HepG2 (cell line): ENCODE measurements at regions not wholly inside any gene's neighbourhood (a gene's known extent, or its start where the extent isn't known, plus 50 kb on each side); places are given as distances from the start of the nearest gene placed in this dataset.

Experiments
- ATAC-seq: fragments of 200-7000 bp; cut with Tn5 transposase; 3 replicates; pipeline ENCODE4 v1.9.1; 2020; ENCODE audit warnings: mild to moderate bottlenecking, moderate library complexity
- BruUV-seq: library from RNA; stranded (reverse); fragments of 400-500 nt; replicated peaks from 2 replicates; lab custom pipeline; 2021; lab: Mats Ljungman, UMichigan
- CTCF ChIA-PET: fragments of 300-600 bp; formaldehyde crosslinking; extraction: SDS; loops from one replicate; lab custom pipeline; 2021; ENCODE audit warnings: low total read pairs, inconsistent platforms, low intra/inter-chr PET ratio; lab: Yijun Ruan, JAX
- POLR2A ChIA-PET: fragments of 350-600 bp; sonication (Branson Sonifier 250); formaldehyde crosslinking; loops from one replicate; lab custom pipeline; 2020; ENCODE audit warnings: antibody characterized with exemption, inconsistent platforms; lab: Yijun Ruan, JAX
- DNase-seq: peaks from one replicate; pipeline ENCODE4 v3.0.0-alpha.2; 2015; ENCODE audit warnings: low spot score
- FAIRE-seq: peaks from 3 replicates; lab custom pipeline; 2011; peaks lifted over from hg19 to GRCh38; lab: Jason Lieb, UNC
- H2AFZ ChIP-seq: one replicate; pipeline ENCODE4 v1.6.1; 2011; ENCODE audit warnings: low read length, inconsistent platforms
- H3K27ac ChIP-seq: fragments of 300-600 bp; 3 replicates; pipeline ENCODE4 v1.8.0; 2011; ENCODE audit warnings: mixed run types, mild to moderate bottlenecking, mixed read lengths, low read length, inconsistent platforms; ENCODE audit not compliant: insufficient read depth; ENCODE audit errors: extremely low read length
- H3K27me3 ChIP-seq, 2 experiments: fragments of 200-600 bp in 1 of 2; 2 replicates in 1 of 2; 3 replicates in 1 of 2; pipeline versions ENCODE4 v1.6.0 to v1.8.0; 2011; ENCODE audit warnings: low read length in 2 of 2, mild to moderate bottlenecking in 2 of 2, moderate library complexity in 2 of 2, inconsistent platforms in 1 of 2; ENCODE audit not compliant: insufficient read depth in 2 of 2, control insufficient read depth in 1 of 2
- H3K36me3 ChIP-seq, 2 experiments: fragments of 200-600 bp in 1 of 2; replicated peaks in 1 of 2; 2 replicates in 1 of 2; 3 replicates in 1 of 2; pipeline versions ENCODE4 v1.5.1 to v1.8.0; 2011; ENCODE audit warnings: low read length in 2 of 2, inconsistent platforms in 1 of 2; ENCODE audit not compliant: insufficient read depth in 2 of 2, control insufficient read depth in 1 of 2
- H3K4me1 ChIP-seq: 2 replicates; pipeline ENCODE4 v1.5.1; 2012; ENCODE audit warnings: low read length, inconsistent platforms; ENCODE audit not compliant: insufficient read depth
- H3K4me2 ChIP-seq: 2 replicates; pipeline ENCODE4 v1.6.0; 2011; ENCODE audit warnings: low read depth, low read length, inconsistent platforms
- H3K4me3 ChIP-seq, 3 experiments: fragments of 200-600 bp in 1 of 3; sonication (generic), shearing (Covaris generic) in 1 of 3; replicated peaks in 1 of 3; 2 replicates each; pipeline ENCODE4 v1.5.1; 2011 to 2016; ENCODE audit warnings: low read length in 3 of 3, inconsistent platforms in 2 of 3, low read depth in 2 of 3, mild to moderate bottlenecking in 2 of 3, control low read depth in 1 of 3, mixed read lengths in 1 of 3; ENCODE audit not compliant: insufficient read depth in 1 of 3
- H3K79me2 ChIP-seq: one replicate; pipeline ENCODE4 v1.6.1; 2011; ENCODE audit warnings: low read length, inconsistent platforms; ENCODE audit not compliant: insufficient read depth
- H3K9ac ChIP-seq: 2 replicates; pipeline ENCODE4 v1.6.0; 2011; ENCODE audit warnings: mild to moderate bottlenecking, low read depth, low read length, inconsistent platforms; ENCODE audit not compliant: insufficient read depth
- H3K9me3 ChIP-seq: 2 replicates; pipeline ENCODE4 v1.5.1; 2012; ENCODE audit warnings: mild to moderate bottlenecking, low read length
- H4K20me1 ChIP-seq: 2 replicates; pipeline ENCODE4 v1.6.0; 2011; ENCODE audit warnings: inconsistent platforms, mild to moderate bottlenecking, low read length, moderate library complexity; ENCODE audit not compliant: insufficient read depth
- CEBPB ChIP-seq: IDR thresholded peaks from 2 replicates; pipeline ENCODE4 v1.6.1; 2011; ENCODE audit warnings: low read depth, low read length, improper control_type of control experiment, borderline replicate concordance
- EEA1 ChIP-seq: sonication (generic); formaldehyde crosslinking; IDR thresholded peaks from 2 replicates; pipeline ENCODE4 v1.5.1; 2020; ENCODE audit warnings: mild to moderate bottlenecking, missing genetic modification reagents, borderline replicate concordance
- FOSL2 ChIP-seq: sonication (generic); formaldehyde crosslinking; IDR thresholded peaks from 2 replicates; pipeline ENCODE4 v1.4.0; 2020; ENCODE audit warnings: missing genetic modification reagents
- NFE2 ChIP-seq: sonication (generic); formaldehyde crosslinking; IDR thresholded peaks from 2 replicates; pipeline ENCODE4 v1.4.0; 2020; ENCODE audit warnings: missing genetic modification reagents
- PHF21A ChIP-seq: sonication (generic); formaldehyde crosslinking; IDR thresholded peaks from 2 replicates; pipeline ENCODE4 v1.5.0; 2020; ENCODE audit warnings: mild to moderate bottlenecking, missing genetic modification reagents
- SALL1 ChIP-seq: sonication (generic); formaldehyde crosslinking; IDR thresholded peaks from 2 replicates; pipeline ENCODE4 v1.8.0; 2022; ENCODE audit warnings: mild to moderate bottlenecking, missing genetic modification reagents
- SNRNP70 ChIP-seq: fragments of 200-400 bp; formaldehyde crosslinking; IDR thresholded peaks from 2 replicates; pipeline ENCODE4 v1.6.1; 2017; ENCODE audit warnings: mild to moderate bottlenecking, low read depth, low read length, moderate library complexity
- SPEN ChIP-seq: sonication (generic); formaldehyde crosslinking; IDR thresholded peaks from 2 replicates; pipeline ENCODE4 v1.5.1; 2020; ENCODE audit warnings: low read depth, mild to moderate bottlenecking, missing genetic modification reagents
- ZNF746 ChIP-seq: sonication (generic); formaldehyde crosslinking; IDR thresholded peaks from 2 replicates; pipeline ENCODE4 v1.8.0; 2022; ENCODE audit warnings: mild to moderate bottlenecking, missing genetic modification reagents
- ZNF790 ChIP-seq: sonication (generic); formaldehyde crosslinking; IDR thresholded peaks from 2 replicates; pipeline ENCODE4 v1.8.0; 2022; ENCODE audit warnings: missing genetic modification reagents, mild to moderate bottlenecking, borderline replicate concordance
- WGBS: methylation state at CpG from one replicate; pipeline ENCODE4 v1.1.6; 2017; ENCODE audit warnings: low lambda C conversion rate; 5-methylcytosine and 5-hydroxymethylcytosine counted together
- in situ Hi-C: cut with HindIII; loops from 2 replicates; pipeline ENCODE4 v1.10.0; 2017; ENCODE audit warnings: low pct_unique_long_range_greater_than_20kb; ENCODE audit not compliant: extremely low pct_ligation_motif_present
- intact Hi-C: fragments of 100-400 bp; cut with micrococcal nuclease; formaldehyde crosslinking; loops from one replicate; pipeline ENCODE4 v1.10.0; 2022; ENCODE audit not compliant: unreplicated experiment
- TF ChIP-seq, protein P1 (sequence below): IDR thresholded peaks from 2 replicates; pipeline ENCODE4 v1.6.1; 2012; ENCODE audit warnings: inconsistent platforms
- TF ChIP-seq, protein P2 (sequence below): sonication (generic); formaldehyde crosslinking; IDR thresholded peaks from 2 replicates; pipeline ENCODE4 v1.4.0; 2020; ENCODE audit warnings: mild to moderate bottlenecking, missing genetic modification reagents
- TF ChIP-seq, protein P3 (sequence below): sonication (generic); formaldehyde crosslinking; conservative IDR thresholded peaks from 2 replicates; pipeline ENCODE4 v1.8.0; 2022; ENCODE audit warnings: low read depth, missing genetic modification reagents

DNA sequence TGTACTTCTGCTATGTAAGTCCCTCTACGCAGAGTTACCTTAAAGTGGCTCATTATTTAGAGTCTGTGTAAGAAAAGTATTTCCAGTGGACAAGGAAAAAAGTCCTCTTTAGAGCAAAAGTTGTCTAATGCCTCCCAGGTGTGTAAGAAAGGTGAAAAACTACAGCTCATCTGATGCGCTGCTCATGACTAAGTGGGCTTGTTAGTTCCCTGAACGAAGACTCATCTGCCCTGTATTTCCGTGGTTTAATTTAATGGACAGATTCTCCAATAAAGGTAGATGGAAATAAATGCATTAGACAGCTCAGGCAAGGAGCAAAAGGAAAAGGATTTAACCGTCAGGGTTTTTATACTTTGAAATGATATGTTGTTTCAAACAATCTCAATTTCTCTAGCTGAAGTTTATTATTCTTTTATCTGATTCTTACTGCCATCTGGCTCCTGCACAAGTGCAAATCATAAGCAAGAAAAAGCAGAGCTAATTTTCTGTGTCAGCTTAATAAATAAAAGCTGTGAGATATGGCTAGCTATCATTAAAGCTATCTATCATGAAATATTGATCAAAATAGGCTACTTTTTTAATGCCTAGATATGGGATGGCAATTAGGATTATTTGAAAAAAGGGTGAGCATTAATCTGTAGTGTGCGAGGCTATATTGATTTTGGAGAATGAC, 73.7 kb upstream of the PCDH9 start:
- Histone ChIP-seq H3K9me3 (no peaks in the 10 kb centered on the region), H3K79me2 (no peaks in the 10 kb centered on the region), H3K36me3 (no peaks in the 10 kb centered on the region), H3K4me2 (no peak overlapping the region), H3K9ac (no peak overlapping the region), H2AFZ (no peak overlapping the region), H3K27me3 (no peaks in the 10 kb centered on the region)
- BruUV-seq = no TSS peak
- intact Hi-C loops (no loop called here), in situ Hi-C loops (no loop called here)
- ChIA-PET CTCF (no interaction called here), POLR2A (no interaction called here)
- FAIRE-seq = no peak
- 2% methylated on average over 6 of the region's 6 CpGs for WGBS
- TF ChIP-seq FOSL2 (CRISPR knock-in tag) (no peak), EEA1 (CRISPR knock-in tag) (no peak), SALL1 (CRISPR knock-in tag) (no peak), PHF21A (CRISPR knock-in tag) (no peak), NFE2 (CRISPR knock-in tag) (no peak), ZNF790 (CRISPR knock-in tag) (no peak), CEBPB (no peak), ZNF746 (CRISPR knock-in tag) (no peak), SPEN (CRISPR knock-in tag) (no peak), SNRNP70 (no peak)
- TF ChIP-seq, protein P1, sequence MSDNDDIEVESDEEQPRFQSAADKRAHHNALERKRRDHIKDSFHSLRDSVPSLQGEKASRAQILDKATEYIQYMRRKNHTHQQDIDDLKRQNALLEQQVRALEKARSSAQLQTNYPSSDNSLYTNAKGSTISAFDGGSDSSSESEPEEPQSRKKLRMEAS = no peak
- TF ChIP-seq, protein P2, sequence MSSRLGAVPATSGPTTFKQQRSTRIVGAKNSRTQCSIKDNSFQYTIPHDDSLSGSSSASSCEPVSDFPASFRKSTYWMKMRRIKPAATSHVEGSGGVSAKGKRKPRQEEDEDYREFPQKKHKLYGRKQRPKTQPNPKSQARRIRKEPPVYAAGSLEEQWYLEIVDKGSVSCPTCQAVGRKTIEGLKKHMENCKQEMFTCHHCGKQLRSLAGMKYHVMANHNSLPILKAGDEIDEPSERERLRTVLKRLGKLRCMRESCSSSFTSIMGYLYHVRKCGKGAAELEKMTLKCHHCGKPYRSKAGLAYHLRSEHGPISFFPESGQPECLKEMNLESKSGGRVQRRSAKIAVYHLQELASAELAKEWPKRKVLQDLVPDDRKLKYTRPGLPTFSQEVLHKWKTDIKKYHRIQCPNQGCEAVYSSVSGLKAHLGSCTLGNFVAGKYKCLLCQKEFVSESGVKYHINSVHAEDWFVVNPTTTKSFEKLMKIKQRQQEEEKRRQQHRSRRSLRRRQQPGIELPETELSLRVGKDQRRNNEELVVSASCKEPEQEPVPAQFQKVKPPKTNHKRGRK (CRISPR knock-in tag) = no peak
- TF ChIP-seq, protein P3, sequence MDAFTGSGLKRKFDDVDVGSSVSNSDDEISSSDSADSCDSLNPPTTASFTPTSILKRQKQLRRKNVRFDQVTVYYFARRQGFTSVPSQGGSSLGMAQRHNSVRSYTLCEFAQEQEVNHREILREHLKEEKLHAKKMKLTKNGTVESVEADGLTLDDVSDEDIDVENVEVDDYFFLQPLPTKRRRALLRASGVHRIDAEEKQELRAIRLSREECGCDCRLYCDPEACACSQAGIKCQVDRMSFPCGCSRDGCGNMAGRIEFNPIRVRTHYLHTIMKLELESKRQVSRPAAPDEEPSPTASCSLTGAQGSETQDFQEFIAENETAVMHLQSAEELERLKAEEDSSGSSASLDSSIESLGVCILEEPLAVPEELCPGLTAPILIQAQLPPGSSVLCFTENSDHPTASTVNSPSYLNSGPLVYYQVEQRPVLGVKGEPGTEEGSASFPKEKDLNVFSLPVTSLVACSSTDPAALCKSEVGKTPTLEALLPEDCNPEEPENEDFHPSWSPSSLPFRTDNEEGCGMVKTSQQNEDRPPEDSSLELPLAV (CRISPR knock-in tag) = no peak
- TF ChIP-seq, all 625 proteins: peak for 0
- DNase-seq (no peak), ATAC-seq (no peak)
- Histone ChIP-seq H4K20me1 (no peaks in the 10 kb centered on the region), H3K27ac (no peak overlapping the region), H3K4me1 (no peaks in the 10 kb centered on the region), H3K4me3 (no peak overlapping the region)
